ENCODE measurements at regions not wholly inside any gene's neighbourhood (a gene's known extent, or its start where the extent isn't known, plus 50 kb on each side); places are given as distances from the start of the nearest gene placed in this dataset.

DNA sequence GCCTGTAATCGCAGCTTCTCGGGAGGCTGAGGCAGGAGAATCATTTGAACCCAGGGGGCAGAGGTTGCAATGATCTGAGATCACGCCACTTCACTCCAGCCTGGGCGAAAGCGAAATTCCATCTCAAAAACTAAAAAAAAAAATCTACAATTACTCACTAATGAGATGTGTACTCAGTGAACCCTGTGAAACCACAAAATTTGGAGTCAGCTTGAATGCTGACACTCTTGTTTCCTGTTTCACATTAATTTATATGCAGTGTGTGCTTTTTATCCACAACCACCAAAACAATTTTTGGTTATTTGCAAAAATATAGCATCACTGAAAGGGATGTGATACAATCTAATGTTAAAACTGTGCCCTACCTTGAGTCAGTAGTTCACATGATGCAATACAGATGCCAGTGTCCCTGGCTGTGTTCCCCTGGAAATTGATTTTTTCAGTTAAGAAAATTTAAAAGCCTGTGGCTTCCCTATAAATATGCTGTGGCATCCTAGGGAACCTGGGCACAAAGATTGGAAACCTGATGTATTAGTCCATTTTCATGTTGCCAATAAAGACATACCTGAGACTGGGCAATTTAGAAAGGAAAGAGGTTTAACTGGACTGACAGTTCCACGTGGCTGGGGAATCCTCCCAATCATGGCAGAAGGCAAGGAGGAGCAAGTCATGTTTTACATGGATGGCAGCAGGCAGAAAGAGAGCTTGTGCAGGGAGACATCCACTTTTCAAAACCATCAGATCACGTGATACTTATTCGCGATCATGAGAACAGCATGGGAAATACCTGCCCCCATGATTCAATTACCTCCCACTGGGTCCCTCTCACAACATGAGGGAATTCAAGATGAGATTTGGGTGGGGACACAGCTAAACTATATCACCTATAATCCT lies 337.5 kb upstream of the NT5C1B start:
- no peak for DNase-seq (ENCODE audit: low read depth)

DNA sequence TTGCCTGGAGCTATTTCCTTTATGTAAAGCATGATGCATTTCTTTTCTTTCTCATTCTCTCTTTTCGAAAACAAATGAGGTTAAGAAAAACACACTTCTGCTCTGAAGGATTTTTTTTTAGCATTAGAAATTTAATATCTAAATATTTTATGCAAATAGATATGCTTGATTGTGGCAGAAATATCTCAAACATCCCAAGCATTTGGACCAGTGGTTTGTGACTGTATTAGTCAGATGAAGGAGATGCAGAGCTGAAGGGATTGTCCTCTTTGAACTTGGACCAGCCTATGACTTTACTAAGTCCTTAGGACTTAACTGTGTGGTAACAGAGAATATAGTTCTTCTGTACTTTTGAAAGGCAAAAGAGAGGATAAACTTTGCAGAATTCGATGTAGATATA lies 335.9 kb upstream of the NT5C1B start:
- DNase-seq (ENCODE audit: low read depth): no peak

DNA sequence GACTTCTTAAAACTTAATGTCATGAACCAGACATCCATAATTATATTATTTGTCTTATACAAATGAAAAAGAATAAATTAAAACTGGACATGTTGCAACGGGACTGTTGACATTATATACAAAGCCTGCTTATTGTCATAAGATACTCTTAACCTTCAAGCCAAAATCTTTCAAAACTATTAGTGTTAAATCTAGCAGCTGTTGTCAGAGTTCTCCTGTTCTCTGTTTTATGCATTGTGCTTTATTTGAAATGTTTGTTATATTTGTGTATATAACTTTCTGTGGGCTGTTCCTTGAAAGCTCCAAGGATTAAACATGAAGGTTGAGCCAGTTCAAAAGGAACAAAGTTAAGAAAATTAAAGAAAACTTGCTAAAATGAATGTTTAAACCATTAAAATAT lies 335.5 kb upstream of the NT5C1B start:
- DNase-seq (ENCODE audit: low read depth): no peak

DNA sequence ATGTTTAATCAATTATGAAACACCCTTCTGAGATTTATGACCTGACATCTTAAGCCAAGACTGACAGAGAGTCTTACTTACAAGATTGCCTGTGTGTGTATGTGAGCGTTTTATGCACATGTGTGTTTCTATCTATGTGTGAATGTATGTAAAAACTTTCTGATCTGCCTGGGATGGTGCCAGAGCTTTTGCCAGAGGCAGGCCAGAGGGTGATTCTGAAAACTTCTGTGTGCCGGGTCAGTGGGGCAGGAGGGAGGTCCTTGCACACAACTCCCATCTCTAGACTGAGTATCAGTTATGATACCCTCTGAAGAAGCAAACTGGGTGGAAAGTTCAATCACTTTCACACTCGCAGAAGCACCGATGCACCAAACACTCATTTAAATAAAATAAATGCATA lies 335.0 kb upstream of the NT5C1B start:
- no peak for DNase-seq (ENCODE audit: low read depth)

DNA sequence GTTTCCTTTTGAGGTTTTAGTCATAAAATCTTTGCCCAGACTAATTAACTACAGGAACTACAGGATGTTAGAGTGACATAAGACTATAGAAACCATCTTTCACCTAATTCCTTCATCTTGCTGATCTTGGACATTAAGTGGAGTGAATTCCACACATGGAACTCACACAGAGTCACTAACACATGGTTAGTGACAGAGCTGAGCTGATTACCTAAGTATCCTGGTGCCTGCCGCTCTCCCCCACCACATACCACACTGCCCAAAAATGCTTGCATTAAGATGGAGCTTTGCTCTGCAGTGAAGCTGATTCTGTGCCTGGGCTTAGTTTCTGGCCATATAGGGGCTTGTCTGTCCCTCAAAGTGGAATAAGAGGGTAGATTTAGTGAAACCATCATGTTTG lies 332.9 kb upstream of the NT5C1B start:
- DNase-seq (ENCODE audit: low read depth): no peak

DNA sequence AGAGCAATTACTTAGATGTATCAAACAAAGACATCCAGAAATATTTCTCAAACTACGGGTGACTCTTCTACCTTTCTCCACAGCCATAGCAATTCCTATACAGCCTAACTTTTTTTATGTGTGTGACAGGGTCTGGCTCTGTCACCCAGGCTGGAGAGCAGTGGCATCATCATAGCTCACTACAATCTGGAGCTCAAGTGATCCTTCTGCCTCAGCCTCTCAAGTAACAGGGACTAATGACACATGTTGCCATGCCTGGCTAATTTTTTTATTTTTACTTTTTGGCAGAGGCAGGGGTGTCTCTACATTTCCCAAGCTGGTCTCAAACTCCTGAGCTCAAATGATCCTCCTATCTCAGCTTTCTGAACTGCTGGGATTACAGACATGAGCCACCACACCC lies 328.9 kb upstream of the NT5C1B start:
- DNase-seq (ENCODE audit: low read depth): no peak

DNA sequence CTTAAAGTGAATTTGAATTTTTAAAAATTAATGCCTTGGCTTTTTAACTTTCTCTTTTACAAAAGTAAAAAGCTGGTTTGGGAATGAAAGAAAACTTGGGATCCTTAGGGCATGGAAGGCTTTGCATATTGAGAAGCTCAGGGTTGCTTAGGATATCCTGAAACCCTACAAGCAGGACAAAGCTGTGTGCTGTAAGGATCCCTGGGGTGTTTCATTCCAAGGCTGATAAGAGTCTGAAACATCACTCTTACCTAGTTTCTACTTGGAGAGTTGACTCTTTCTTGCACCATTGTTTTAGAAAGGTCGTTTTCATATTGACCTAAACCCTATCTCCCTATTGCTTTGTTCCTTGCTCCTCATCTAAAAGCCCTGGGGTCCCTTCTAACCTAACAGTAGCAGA lies 325.9 kb upstream of the NT5C1B start:
- no peak for DNase-seq (ENCODE audit: low read depth)

DNA sequence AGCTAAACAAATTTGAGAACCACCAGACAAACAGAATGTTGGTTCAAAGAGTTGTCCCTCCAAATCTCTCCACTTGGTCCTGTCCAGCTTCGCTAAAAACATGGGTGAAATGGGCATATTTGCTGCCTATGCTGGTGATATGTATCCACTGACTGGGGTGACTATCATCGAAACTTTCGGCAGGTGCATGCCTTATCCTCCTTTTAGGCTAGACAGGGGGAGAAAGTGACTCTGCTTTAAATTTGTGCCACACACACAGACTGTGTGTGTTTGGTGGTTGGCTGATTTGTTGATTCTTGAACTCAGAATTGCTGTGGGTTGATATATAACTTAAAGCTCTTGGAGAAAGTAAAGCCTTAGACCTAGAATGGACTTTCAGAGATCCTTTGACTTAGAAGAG lies 324.1 kb upstream of the NT5C1B start:
- DNase-seq (ENCODE audit: low read depth): no peak

DNA sequence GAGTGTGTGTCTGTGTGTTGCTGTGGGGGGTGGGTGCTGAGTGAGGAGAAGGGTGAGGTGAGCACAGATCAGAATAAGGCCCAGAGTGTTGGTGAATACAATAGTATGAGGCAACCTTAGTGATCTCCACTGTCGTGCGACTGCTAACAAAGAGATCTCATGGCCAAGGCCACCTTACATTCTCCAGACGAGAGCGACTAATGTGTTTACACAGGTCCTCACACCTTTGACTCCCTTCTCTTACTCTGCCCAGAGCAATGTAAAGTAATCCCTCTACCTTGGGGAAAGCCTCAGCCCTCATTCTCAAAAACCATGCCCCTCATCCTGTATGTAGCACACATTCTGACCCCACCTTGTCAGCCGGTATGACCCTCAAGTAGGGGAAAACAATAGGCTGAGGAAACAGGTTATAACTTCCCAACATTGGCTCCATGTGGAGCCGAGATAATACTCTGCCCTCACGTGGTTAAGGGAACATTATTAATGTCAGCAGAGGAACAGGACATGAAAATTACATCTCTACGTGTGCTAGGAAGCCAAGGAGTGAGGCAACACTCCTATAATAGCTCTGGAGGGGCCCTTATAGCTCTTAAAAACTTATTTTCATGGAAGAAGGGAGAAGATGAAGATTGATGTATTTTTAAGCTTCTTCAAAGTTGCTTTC lies 323.0 kb upstream of the NT5C1B start:
- no peak for DNase-seq (ENCODE audit: low read depth)

DNA sequence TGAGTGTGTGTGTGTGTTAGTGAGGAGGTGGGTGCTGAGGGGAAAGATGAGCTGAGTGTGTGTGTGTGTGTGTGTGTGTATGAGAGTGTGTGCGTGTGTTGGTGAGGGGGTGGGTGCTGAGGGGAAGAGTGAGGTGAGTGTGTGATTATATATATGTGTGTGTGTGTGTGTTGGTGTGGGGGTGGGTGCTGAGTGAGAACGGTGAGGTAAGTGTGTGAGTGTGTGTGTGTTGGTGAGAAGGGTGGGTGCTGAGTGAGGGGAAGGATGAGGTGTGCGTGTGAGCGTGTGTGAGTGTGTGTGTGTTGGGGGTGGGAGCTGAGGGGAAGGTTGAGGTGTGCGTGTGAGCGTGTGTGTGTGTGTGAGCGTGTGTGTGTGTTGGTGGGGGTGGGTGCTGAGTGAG lies 322.0 kb upstream of the NT5C1B start:
- DNase-seq (ENCODE audit: low read depth): no peak

DNA sequence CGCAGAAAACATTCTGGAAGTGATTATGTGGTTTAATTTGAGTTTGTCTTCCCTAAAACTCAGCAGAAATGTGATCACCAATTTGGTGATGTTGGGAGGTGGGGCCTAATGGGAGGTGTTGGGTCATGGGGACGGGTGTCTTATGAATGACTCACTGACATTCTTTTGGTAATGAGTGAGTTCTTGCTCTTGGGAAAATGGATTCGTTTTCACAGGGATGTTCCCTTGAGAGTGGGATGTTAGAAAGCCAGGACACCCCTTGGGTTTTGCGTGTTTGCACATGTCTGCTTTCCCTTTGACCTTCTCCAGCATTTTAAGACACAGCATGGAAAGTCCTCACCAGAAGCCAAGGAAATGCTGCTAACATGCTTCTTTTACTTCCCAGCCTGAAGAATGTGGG lies 321.5 kb upstream of the NT5C1B start:
- no peak for DNase-seq (ENCODE audit: low read depth)

DNA sequence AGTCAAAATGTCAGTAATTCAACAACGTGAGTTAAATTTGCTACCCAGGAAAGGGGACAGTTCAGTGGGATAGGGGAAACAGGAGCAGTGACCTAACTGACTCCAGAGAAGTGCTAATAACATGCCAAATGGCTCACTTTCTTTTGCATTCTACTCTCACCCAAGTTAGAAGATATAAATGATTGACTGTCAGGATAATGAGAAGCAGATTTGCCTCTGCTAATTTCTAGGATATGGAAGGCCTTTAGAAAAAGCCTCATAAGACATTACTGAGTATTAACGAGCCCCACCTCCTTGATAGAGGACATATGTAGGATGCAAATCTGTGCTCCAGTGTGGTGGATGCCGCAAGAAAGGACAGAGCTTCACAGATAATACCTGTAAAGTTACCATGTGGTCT lies 318.6 kb upstream of the NT5C1B start:
- DNase-seq (ENCODE audit: low read depth): no peak

DNA sequence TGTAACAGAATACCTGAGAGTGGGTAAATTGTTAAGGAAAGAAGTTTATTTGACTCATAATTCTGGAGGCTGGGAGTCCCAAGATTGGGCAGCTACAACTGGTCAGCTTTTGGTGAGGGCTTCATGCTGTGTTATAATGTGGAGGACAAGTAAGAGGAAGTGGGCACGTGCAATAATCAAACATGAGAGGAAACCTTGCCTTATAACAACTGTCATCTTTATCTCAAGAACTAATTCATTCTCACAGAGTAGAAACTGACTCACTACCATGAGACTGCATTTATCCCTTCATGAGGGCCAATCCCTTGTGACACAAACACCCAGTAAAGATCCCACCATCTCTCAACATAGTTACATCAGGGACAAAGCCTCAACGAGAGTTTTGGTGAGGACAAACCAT lies 318.1 kb upstream of the NT5C1B start:
- DNase-seq (ENCODE audit: low read depth): no peak

DNA sequence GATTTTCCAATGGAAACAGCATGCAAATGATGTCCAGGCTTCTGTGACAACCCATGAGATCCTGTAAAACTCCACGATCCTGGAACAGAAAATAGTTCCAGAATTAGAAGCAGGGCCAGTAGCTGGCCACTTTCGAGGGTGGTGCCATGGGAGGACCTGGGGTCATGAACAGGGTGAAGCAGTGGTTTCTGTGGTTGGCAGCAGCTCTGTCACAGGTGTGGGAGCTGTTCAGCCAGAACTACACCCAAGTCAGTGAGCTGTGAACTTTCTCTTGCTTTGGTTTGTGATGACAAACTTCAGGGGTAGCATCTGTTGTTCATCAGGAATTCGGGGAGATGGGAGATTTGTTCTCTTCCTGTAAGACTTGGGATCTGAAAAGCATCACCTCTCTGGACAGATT lies 314.4 kb upstream of the NT5C1B start:
- no peak for DNase-seq (ENCODE audit: low read depth)

DNA sequence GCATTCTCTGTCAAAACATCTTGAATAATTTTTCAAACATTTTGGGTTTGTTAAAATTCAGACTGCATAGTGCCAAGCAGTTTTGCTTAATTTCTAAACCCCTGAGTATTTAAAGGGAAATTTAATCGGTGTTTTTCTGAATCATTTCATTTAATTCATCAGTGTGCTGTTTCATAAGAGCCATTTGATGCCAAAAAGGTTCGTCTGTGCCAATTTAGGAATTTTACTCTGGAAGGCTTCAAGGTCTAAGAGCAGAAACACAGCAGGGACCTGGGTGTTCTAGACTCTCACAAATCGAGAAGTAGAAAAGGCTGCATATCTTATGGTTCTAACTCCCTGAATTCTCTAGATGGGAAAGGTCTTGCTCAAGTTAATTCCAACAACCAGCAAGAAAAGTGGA lies 311.9 kb upstream of the NT5C1B start:
- DNase-seq (ENCODE audit: low read depth): no peak

DNA sequence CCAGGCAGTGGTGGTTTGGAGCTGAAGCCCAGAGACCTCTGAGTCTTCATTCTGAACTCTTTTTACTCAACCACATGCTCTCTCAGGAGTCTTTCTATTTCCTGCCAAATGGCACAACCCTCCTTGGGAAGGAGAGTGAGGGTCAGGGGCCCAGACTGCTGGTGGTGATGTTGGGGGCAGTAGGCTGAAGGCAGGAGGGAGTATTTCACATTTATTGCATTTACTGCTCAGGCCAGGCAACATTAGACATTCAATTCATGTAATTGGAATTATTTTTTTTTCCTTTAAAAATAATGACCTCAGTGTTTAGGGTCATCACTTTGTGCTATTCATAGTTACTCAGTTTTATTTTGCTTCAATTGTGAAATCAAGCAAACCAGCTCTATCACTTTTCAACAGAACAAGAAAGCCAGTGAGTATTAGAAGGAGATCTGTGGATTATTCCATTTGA lies 311.3 kb upstream of the NT5C1B start:
- no peak for DNase-seq (ENCODE audit: low read depth)

DNA sequence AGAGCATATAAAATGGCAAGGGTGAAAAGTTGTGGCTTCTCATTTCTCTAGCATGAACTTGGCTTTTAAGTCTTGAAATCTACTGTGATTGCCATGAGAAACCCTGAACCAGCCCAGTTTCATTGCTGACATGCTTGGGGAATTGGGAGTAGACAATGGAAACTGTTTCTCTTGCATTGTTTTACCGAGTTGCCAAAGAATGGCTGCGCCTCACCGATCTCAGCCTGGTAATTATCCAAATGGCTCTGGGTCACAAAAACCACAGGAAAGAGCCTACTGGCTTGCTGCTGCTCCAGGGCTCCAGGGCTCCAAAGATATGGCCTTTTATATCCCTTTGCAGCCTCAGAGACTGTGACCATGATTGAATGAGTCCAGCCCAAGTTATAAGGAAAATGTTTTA lies 310.4 kb upstream of the NT5C1B start:
- DNase-seq (ENCODE audit: low read depth): no peak

DNA sequence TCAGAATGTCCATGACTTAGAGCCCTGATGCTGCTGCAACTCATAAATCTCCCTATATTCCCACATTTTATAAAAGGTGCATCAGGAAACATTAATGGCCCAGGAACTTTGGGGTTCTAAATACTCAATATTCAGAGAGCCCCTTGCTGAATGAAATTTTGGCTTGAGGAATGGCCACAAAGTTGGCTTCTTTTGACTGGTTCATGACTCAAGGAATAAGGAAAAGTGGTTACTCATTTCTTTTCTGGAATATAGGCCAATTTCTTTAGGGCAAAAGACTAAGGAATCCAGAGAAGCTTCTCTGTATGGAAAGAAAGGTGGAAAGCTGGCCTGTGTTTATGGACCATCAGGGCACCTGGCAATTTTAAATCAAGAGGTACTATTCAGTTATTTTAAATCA lies 308.9 kb upstream of the NT5C1B start:
- no peak for DNase-seq (ENCODE audit: low read depth)

DNA sequence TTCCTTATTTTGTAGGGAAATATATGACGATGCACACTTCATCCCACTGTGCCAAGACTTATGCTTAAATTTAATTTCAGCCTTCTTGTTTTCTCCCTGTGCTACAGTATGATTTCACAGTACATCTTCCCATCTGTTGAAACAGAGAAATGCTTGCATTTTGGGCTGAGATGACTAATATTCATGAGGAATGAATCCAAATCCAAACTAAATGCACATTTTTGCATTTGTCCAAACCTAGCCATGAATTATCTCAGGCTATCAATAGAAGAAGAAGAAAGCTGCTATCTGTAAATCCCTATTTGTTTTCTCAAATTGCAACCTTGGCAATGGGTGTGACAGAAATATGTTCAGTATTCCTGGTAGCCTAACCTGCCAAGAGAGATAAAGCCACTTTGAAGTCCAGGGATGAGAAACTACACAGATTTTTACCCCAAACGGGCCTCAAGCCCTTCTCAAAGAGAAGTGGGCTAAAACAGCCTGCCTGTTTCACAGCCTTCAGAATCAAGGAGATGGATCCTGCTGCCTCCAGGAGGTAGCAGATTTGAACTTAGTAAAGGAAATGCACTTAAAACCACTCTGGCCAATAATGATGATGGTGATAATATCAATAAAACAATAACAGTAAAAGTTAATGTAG lies 306.9 kb upstream of the NT5C1B start:
- DNase-seq (ENCODE audit: low read depth): no peak

DNA sequence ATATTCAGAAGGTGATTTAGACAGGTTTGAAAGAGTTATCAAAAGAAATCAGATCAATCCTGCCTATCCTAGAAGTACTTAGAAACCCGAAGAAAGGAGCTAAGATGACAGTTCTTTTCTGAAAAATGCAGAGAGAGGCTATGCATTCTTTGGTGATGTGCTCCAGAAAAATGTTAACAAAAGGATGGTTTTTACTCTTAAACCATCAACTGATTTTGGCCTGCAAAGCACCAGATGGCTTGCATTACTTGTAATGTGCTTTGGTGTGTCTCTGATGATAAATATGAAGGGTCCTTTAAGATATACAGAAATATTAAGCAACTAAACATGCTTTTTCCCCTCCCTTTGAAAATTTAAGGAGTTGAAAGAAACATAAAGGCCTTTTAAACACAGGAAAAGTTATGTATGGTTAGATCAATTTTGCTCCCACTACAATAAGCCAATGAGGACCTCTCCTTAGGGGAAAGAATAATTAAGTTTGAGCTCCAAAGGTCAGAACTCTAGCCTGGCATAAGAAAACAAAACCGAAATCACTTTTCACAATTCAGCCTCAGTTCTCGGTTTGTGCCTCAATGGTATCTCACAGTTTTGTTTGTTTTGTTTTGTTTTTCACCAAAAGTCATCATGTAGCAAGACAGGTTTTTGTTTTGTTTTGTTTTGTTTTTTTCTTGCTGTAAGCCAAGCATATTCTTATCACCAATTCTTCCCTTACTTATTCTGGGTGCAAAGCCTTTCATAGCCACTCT lies 302.4 kb upstream of the NT5C1B start:
- no peak for DNase-seq (ENCODE audit: low read depth)

DNA sequence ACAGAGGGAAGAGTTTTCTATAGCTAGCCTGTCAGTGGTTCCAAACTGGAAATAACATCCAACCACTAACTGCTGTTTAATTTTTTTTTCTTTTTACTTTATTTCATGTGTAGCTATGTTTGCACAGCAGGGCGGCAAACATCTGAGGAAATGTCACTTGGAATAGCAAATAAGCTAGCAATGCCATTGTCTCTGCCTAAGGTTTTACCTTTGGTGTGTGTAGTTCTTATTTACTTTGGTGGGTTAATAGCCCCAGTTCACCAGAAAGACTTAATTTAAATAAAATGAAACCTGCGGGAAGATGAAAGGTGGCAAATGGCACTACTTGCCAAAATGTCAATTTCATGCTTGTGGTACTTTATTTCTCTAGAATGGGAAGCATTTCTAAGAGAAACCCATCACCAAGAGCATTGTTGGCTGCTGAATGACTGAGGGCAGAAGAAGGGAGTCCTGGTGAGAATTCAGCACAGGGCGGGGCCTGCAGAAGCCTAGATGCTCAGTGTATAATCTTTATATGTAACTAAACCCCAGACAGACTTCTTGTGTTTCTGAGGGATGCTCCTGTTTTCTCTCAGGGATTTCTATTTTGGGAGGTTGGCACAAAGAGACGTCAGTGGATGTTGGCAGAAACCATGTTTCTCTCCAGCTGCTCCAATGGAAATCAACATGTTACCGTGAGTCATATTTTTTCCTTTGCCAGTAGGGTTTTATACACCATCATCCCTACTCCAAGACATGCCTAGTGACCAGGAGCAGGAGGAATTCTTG lies 300.4 kb upstream of the NT5C1B start:
- DNase-seq (ENCODE audit: low read depth): no peak

DNA sequence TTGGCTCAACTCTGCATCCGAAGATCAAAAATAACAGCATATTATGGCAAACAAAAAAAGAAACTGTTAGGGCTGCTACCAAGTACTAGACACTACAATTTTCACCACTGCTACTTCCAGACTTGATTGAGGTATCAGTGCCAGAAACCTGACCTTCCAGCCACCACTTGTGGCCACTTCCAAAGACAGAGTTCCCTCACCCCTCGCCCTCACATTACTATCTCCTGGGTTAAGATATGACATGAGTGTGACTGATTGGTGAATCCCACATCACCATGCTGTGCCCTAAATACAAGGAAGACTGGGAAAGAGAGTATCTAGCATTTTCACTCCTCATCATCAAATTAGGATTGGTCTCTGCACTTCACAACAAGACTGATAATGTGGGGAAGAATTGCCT lies 296.1 kb upstream of the NT5C1B start:
- DNase-seq (ENCODE audit: low read depth): no peak
